H1 (cell line): ENCODE measurements at regions not wholly inside any gene's neighbourhood (a gene's known extent, or its start where the extent isn't known, plus 50 kb on each side); places are given as distances from the start of the nearest gene placed in this dataset.

Experiments
- CTCF ChIP-seq, 3 experiments: IDR thresholded peaks; 1 replicate in 2 of 3; 2 replicates in 1 of 3; pipeline versions ENCODE4 v1.5.1 to v1.6.1; 2011; ENCODE audit warnings: low read length in 3 of 3, mild to moderate bottlenecking in 3 of 3, inconsistent platforms in 2 of 3, low read depth in 1 of 3, moderate library complexity in 1 of 3; ENCODE audit not compliant: insufficient read depth in 1 of 3; ENCODE audit errors: control extremely low read depth in 1 of 3
- EP300 ChIP-seq, 2 experiments: IDR thresholded peaks; 1 replicate in 1 of 2; 2 replicates in 1 of 2; pipeline ENCODE4 v1.6.1; 2011 to 2012; ENCODE audit warnings: low read depth in 2 of 2, low read length in 2 of 2, mild to moderate bottlenecking in 2 of 2, borderline replicate concordance in 1 of 2, inconsistent platforms in 1 of 2, moderate library complexity in 1 of 2
- EZH2 ChIP-seq: fragments of 200-600 bp; sonication (generic); IDR thresholded peaks from 2 replicates; pipeline ENCODE4 v1.7.1; 2012; ENCODE audit warnings: low read depth, mild to moderate bottlenecking, moderate library complexity, low read length, inconsistent platforms; ENCODE audit not compliant: severe bottlenecking
- POLR2A ChIP-seq, 2 experiments: IDR thresholded peaks; 1 replicate in 1 of 2; 2 replicates in 1 of 2; pipeline ENCODE4 v1.6.1; 2011; ENCODE audit warnings: low read depth in 2 of 2, low read length in 2 of 2, mild to moderate bottlenecking in 2 of 2; ENCODE audit errors: control extremely low read depth in 1 of 2
- POLR2AphosphoS5 ChIP-seq: IDR thresholded peaks from 2 replicates; pipeline ENCODE4 v1.6.1; 2011; ENCODE audit warnings: low read depth, low read length
- RXRA ChIP-seq: IDR thresholded peaks from 2 replicates; pipeline ENCODE4 v1.6.1; 2011; ENCODE audit warnings: low read depth, mild to moderate bottlenecking, low read length, moderate library complexity; ENCODE audit not compliant: insufficient read depth

DNA sequence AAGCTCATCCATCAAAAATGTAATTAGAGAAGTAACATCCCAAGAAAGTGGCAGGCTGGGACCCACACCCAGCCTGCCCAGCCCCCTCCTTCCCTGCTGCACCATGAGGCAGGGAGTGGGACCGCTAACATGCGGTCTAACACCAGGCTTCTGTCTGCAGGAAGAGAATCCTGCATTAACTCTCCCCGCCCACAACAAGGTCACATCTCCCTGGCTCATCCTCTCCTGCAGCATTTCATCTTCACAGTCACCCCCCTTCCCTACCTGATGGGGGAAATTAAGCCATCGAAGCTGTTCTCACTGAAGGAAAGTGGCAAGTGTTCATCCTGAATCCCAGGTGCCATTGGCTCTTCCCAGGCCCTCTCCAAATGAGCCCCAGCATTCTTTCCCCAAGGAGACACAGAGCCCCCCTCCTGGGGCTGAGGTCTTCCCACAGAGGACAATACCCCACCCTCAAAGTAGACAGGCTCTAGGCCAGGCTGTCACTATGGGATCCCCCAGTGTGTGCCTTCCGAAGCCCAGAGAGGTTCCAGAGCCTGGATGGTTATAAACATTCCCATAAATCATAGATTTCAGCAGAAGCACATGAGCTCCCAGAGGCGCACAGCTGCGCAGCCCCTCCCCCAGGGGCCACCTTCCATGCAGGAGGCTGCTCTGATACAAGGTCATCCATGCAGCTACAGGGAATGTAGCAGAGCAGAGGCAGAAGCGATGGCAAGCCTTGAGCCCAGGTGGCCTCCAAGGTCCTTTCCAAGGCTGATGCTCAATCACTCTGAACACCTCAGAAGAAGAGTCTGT is 148.0 kb downstream of the OAT start:
- TF ChIP-seq CTCF (IDR thresholded peaks at IDR 0.05; ENCODE audit: control extremely low read depth in 1 of 3, insufficient read depth in 1 of 3, low read depth in 1 of 3, low read length in 3 of 3): no peak
- no peak for TF ChIP-seq RXRA
- TF ChIP-seq EZH2: no peak
- TF ChIP-seq POLR2A (IDR thresholded peaks at IDR 0.05; ENCODE audit: control extremely low read depth in 1 of 2, low read depth in 2 of 2, low read length in 2 of 2): no peak
- TF ChIP-seq EP300 (IDR thresholded peaks at IDR 0.05; ENCODE audit: borderline replicate concordance in 1 of 2, low read depth in 2 of 2, low read length in 2 of 2): no peak
- no peak for TF ChIP-seq POLR2AphosphoS5
